GM23338 (cell line): ENCODE measurements at regions not wholly inside any gene's neighbourhood (a gene's known extent, or its start where the extent isn't known, plus 50 kb on each side); places are given as distances from the start of the nearest gene placed in this dataset.

Source experiments
- ATAC-seq: fragments of 200-7000 bp; cut with Tn5 transposase; 3 replicates; pipeline ENCODE4 v1.9.1; 2020
- DNase-seq: peaks from one replicate; pipeline ENCODE4 v3.0.0-alpha.2; 2015; ENCODE audit warnings: low spot score
- H2AFZ ChIP-seq: fragments of 200-600 bp; sonication (generic); 2 replicates; pipeline ENCODE4 v1.8.0; 2016; ENCODE audit warnings: antibody characterized with exemption, mild to moderate bottlenecking, moderate library complexity
- H3F3A ChIP-seq: fragments of 200-600 bp; sonication (generic); replicated peaks from 2 replicates; pipeline ENCODE4 v1.8.0; 2017; ENCODE audit warnings: antibody characterized with exemption, mixed run types, low read depth
- H3K27ac ChIP-seq: fragments of 200-600 bp; sonication (generic); 2 replicates; pipeline ENCODE4 v1.6.1; 2016; ENCODE audit warnings: low read depth
- H3K27me3 ChIP-seq: fragments of 200-600 bp; sonication (generic); 2 replicates; pipeline ENCODE4 v1.8.0; 2016; ENCODE audit warnings: mild to moderate bottlenecking, mixed run types, moderate library complexity; ENCODE audit not compliant: insufficient read depth
- H3K36me3 ChIP-seq: fragments of 200-600 bp; sonication (generic); 2 replicates; pipeline ENCODE4 v1.8.0; 2016; ENCODE audit warnings: mild to moderate bottlenecking; ENCODE audit not compliant: insufficient read depth
- H3K4me1 ChIP-seq: fragments of 200-600 bp; sonication (generic); 2 replicates; pipeline ENCODE4 v1.8.0; 2016; ENCODE audit warnings: mild to moderate bottlenecking, moderate library complexity; ENCODE audit not compliant: insufficient read depth
- H3K4me2 ChIP-seq: fragments of 200-600 bp; sonication (generic); 2 replicates; pipeline ENCODE4 v1.7.1; 2017; ENCODE audit warnings: mixed run types
- H3K4me3 ChIP-seq: fragments of 200-600 bp; sonication (generic); 2 replicates; pipeline ENCODE4 v1.6.1; 2016; ENCODE audit warnings: mixed run types
- H3K79me2 ChIP-seq: fragments of 200-600 bp; sonication (generic); replicated peaks from 2 replicates; pipeline ENCODE4 v1.8.0; 2017; ENCODE audit warnings: mild to moderate bottlenecking; ENCODE audit not compliant: insufficient read depth
- H3K9me2 ChIP-seq: fragments of 200-600 bp; sonication (generic); 2 replicates; pipeline ENCODE4 v1.8.0; 2017; ENCODE audit not compliant: insufficient read depth
- H4K20me1 ChIP-seq: fragments of 200-600 bp; sonication (generic); replicated peaks from 2 replicates; pipeline ENCODE4 v1.8.0; 2017; ENCODE audit warnings: mild to moderate bottlenecking; ENCODE audit not compliant: insufficient read depth
- H3K27ac Mint-ChIP-seq: 2 replicates; pipeline ENCODE4 v1.8.0; 2020; ENCODE audit warnings: inconsistent platforms, mild to moderate bottlenecking, moderate library complexity, mixed read lengths
- H3K27me3 Mint-ChIP-seq: 3 replicates; pipeline ENCODE4 v1.8.0; 2022; ENCODE audit warnings: low read depth, mild to moderate bottlenecking, moderate library complexity, mixed read lengths, inconsistent platforms; ENCODE audit not compliant: insufficient read depth, poor library complexity
- H3K36me3 Mint-ChIP-seq: 3 replicates; pipeline ENCODE4 v1.8.0; 2021; ENCODE audit warnings: low read depth, mild to moderate bottlenecking, inconsistent platforms, moderate library complexity, mixed read lengths
- H3K4me1 Mint-ChIP-seq: 3 replicates; pipeline ENCODE4 v1.8.0; 2020; ENCODE audit warnings: mild to moderate bottlenecking, inconsistent platforms, mixed read lengths
- H3K4me3 Mint-ChIP-seq: 3 replicates; pipeline ENCODE4 v1.8.0; 2021; ENCODE audit warnings: moderate library complexity, mild to moderate bottlenecking, inconsistent platforms, mixed read lengths
- H3K9me3 Mint-ChIP-seq: 3 replicates; pipeline ENCODE4 v1.8.0; 2020; ENCODE audit warnings: moderate library complexity, mild to moderate bottlenecking, inconsistent platforms, mixed read lengths
- CREB1 ChIP-seq: fragments of 250-450 bp; sonication (Bioruptor Pico); IDR thresholded peaks from 2 replicates; pipeline ENCODE4 v1.5.0; 2020; ENCODE audit warnings: low read depth, mild to moderate bottlenecking, moderate library complexity
- EZH2 ChIP-seq: fragments of 200-600 bp; sonication (generic); IDR thresholded peaks from one replicate; pipeline ENCODE4 v1.8.0; 2017; ENCODE audit warnings: antibody characterized with exemption, mild to moderate bottlenecking, low read depth; ENCODE audit not compliant: unreplicated experiment
- EZH2phosphoT487 ChIP-seq: fragments of 200-600 bp; sonication (generic); IDR thresholded peaks from one replicate; pipeline ENCODE4 v1.8.1; 2018; ENCODE audit warnings: antibody characterized with exemption; ENCODE audit not compliant: unreplicated experiment
- POLR2AphosphoS5 ChIP-seq: IDR thresholded peaks from 2 replicates; pipeline ENCODE4 v1.6.1; 2016; ENCODE audit warnings: antibody characterized with exemption, low read depth
- REST ChIP-seq: IDR thresholded peaks from one replicate; pipeline ENCODE4 v1.6.1; 2018; ENCODE audit warnings: antibody characterized with exemption; ENCODE audit not compliant: unreplicated experiment
- TF ChIP-seq, protein P1 (sequence below), 2 experiments: fragments of 200-600 bp in 1 of 2; sonication (generic) in 1 of 2; conservative IDR thresholded peaks; 2 replicates each; pipeline versions ENCODE4 v1.5.1 to v1.6.1; 2016 to 2017; ENCODE audit warnings: antibody characterized with exemption in 2 of 2, low read depth in 2 of 2, mild to moderate bottlenecking in 2 of 2, moderate library complexity in 1 of 2
- TF ChIP-seq, protein P2 (sequence below): fragments of 250-450 bp; sonication (Bioruptor Pico); IDR thresholded peaks from 2 replicates; pipeline ENCODE4 v1.5.0; 2020; ENCODE audit warnings: mild to moderate bottlenecking, moderate library complexity

- peaks cover 34% of the 10 kb centered on the region for H3K4me1 Mint-ChIP-seq
- TF ChIP-seq REST = no peak
- peak; percentile 14 for TF ChIP-seq EZH2
- TF ChIP-seq POLR2AphosphoS5 = no peak
- TF ChIP-seq, protein P1, sequence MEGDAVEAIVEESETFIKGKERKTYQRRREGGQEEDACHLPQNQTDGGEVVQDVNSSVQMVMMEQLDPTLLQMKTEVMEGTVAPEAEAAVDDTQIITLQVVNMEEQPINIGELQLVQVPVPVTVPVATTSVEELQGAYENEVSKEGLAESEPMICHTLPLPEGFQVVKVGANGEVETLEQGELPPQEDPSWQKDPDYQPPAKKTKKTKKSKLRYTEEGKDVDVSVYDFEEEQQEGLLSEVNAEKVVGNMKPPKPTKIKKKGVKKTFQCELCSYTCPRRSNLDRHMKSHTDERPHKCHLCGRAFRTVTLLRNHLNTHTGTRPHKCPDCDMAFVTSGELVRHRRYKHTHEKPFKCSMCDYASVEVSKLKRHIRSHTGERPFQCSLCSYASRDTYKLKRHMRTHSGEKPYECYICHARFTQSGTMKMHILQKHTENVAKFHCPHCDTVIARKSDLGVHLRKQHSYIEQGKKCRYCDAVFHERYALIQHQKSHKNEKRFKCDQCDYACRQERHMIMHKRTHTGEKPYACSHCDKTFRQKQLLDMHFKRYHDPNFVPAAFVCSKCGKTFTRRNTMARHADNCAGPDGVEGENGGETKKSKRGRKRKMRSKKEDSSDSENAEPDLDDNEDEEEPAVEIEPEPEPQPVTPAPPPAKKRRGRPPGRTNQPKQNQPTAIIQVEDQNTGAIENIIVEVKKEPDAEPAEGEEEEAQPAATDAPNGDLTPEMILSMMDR (conservative IDR thresholded peaks at IDR 0.05; ENCODE audit: low read depth in 2 of 2) = no peak
- peak; percentile 39; the same call in 1 of the 2 replicates for TF ChIP-seq CREB1 (CRISPR knock-in tag)
- TF ChIP-seq, protein P2, sequence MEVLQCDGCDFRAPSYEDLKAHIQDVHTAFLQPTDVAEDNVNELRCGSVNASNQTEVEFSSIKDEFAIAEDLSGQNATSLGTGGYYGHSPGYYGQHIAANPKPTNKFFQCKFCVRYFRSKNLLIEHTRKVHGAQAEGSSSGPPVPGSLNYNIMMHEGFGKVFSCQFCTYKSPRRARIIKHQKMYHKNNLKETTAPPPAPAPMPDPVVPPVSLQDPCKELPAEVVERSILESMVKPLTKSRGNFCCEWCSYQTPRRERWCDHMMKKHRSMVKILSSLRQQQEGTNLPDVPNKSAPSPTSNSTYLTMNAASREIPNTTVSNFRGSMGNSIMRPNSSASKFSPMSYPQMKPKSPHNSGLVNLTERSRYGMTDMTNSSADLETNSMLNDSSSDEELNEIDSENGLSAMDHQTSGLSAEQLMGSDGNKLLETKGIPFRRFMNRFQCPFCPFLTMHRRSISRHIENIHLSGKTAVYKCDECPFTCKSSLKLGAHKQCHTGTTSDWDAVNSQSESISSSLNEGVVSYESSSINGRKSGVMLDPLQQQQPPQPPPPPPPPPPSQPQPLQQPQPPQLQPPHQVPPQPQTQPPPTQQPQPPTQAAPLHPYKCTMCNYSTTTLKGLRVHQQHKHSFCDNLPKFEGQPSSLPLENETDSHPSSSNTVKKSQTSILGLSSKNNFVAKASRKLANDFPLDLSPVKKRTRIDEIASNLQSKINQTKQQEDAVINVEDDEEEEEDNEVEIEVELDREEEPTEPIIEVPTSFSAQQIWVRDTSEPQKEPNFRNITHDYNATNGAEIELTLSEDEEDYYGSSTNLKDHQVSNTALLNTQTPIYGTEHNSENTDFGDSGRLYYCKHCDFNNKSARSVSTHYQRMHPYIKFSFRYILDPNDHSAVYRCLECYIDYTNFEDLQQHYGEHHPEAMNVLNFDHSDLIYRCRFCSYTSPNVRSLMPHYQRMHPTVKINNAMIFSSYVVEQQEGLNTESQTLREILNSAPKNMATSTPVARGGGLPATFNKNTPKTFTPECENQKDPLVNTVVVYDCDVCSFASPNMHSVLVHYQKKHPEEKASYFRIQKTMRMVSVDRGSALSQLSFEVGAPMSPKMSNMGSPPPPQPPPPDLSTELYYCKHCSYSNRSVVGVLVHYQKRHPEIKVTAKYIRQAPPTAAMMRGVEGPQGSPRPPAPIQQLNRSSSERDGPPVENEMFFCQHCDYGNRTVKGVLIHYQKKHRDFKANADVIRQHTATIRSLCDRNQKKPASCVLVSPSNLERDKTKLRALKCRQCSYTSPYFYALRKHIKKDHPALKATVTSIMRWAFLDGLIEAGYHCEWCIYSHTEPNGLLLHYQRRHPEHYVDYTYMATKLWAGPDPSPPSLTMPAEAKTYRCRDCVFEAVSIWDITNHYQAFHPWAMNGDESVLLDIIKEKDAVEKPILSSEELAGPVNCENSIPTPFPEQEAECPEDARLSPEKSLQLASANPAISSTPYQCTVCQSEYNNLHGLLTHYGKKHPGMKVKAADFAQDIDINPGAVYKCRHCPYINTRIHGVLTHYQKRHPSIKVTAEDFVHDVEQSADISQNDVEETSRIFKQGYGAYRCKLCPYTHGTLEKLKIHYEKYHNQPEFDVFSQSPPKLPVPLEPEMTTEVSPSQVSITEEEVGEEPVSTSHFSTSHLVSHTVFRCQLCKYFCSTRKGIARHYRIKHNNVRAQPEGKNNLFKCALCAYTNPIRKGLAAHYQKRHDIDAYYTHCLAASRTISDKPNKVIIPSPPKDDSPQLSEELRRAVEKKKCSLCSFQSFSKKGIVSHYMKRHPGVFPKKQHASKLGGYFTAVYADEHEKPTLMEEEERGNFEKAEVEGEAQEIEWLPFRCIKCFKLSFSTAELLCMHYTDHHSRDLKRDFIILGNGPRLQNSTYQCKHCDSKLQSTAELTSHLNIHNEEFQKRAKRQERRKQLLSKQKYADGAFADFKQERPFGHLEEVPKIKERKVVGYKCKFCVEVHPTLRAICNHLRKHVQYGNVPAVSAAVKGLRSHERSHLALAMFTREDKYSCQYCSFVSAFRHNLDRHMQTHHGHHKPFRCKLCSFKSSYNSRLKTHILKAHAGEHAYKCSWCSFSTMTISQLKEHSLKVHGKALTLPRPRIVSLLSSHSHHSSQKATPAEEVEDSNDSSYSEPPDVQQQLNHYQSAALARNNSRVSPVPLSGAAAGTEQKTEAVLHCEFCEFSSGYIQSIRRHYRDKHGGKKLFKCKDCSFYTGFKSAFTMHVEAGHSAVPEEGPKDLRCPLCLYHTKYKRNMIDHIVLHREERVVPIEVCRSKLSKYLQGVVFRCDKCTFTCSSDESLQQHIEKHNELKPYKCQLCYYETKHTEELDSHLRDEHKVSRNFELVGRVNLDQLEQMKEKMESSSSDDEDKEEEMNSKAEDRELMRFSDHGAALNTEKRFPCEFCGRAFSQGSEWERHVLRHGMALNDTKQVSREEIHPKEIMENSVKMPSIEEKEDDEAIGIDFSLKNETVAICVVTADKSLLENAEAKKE (CRISPR knock-in tag) = no peak
- TF ChIP-seq EZH2phosphoT487 = no peak
- H3K4me3 Mint-ChIP-seq = peak overlapping the region; percentile 84
- ATAC-seq (peak; percentile 24), DNase-seq (peak; percentile 60)
- Histone ChIP-seq H3F3A (peaks cover 7% of the 10 kb centered on the region), H3K4me2 (peak overlapping the region; percentile 84), H3K36me3 (no peaks in the 10 kb centered on the region), H4K20me1 (no peaks in the 10 kb centered on the region), H3K9me2 (no peaks in the 10 kb centered on the region), H2AFZ (peak overlapping the region; percentile 90), H3K27ac (no peak overlapping the region), H3K4me3 (peak overlapping the region; percentile 69), H3K4me1 (peaks cover 24% of the 10 kb centered on the region), H3K79me2 (peaks cover 13% of the 10 kb centered on the region), H3K27me3 (peaks cover 39% of the 10 kb centered on the region)
- no peak overlapping the region for H3K27ac Mint-ChIP-seq
- H3K9me3 Mint-ChIP-seq = no peaks in the 10 kb centered on the region; the same call in 2 of the 3 replicates
- peaks cover 35% of the 10 kb centered on the region for H3K27me3 Mint-ChIP-seq
- peaks cover 5% of the 10 kb centered on the region; the same call in 1 of the 3 replicates for H3K36me3 Mint-ChIP-seq
These were observed 252.7 kb downstream of the TJP1 start for GRCh38 chr15:29569533-29570092.
